Gastroesophageal sphincter (tissue), 3 donors: ENCODE measurements at regions not wholly inside any gene's neighbourhood (a gene's known extent, or its start where the extent isn't known, plus 50 kb on each side); places are given as distances from the start of the nearest gene placed in this dataset.
A peak's percentile ranks its signal among the peaks of the same experiment; 100 is the strongest.

Experiments
- POLR2AphosphoS5 ChIP-seq: sonication (generic); formaldehyde crosslinking; IDR thresholded peaks from one replicate; pipeline ENCODE4 v1.6.1; 2017; ENCODE audit warnings: antibody characterized with exemption
- TF ChIP-seq, protein P1 (sequence below), 4 experiments: fragments of 200-600 bp in 2 of 4; fragments of 450-650 bp in 2 of 4; sonication (generic) in 1 of 4; IDR thresholded peaks; one replicate each; pipeline ENCODE4 v1.5.1; 2017 to 2019; ENCODE audit warnings: antibody characterized with exemption in 4 of 4, mild to moderate bottlenecking in 2 of 4, moderate library complexity in 2 of 4

DNA sequence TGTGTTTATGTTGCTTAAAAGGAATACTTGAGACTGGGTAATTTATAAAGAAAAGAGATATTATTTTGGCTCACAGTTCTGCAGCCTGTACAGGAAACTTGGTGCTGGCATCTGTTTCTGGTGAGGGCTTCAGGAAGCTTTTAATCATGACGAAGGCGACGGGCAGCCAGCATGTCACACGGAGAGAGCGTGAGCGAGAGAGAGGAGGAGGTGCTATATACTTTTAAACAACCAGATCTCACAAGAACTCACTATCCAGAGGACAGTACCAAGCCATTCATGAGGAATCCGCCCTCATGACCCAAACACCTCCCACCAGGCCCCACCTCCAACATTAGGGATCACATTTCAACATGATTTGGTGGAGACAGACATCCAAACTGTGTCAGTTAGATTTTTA, 163.4 kb upstream of the TSC22D1 start:
- TF ChIP-seq, protein P1, sequence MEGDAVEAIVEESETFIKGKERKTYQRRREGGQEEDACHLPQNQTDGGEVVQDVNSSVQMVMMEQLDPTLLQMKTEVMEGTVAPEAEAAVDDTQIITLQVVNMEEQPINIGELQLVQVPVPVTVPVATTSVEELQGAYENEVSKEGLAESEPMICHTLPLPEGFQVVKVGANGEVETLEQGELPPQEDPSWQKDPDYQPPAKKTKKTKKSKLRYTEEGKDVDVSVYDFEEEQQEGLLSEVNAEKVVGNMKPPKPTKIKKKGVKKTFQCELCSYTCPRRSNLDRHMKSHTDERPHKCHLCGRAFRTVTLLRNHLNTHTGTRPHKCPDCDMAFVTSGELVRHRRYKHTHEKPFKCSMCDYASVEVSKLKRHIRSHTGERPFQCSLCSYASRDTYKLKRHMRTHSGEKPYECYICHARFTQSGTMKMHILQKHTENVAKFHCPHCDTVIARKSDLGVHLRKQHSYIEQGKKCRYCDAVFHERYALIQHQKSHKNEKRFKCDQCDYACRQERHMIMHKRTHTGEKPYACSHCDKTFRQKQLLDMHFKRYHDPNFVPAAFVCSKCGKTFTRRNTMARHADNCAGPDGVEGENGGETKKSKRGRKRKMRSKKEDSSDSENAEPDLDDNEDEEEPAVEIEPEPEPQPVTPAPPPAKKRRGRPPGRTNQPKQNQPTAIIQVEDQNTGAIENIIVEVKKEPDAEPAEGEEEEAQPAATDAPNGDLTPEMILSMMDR (IDR thresholded peaks at IDR 0.05), result no peak
- TF ChIP-seq POLR2AphosphoS5, result peak; percentile 21
